ENCODE measurements at regions not wholly inside any gene's neighbourhood (a gene's known extent, or its start where the extent isn't known, plus 50 kb on each side); places are given as distances from the start of the nearest gene placed in this dataset.

DNA sequence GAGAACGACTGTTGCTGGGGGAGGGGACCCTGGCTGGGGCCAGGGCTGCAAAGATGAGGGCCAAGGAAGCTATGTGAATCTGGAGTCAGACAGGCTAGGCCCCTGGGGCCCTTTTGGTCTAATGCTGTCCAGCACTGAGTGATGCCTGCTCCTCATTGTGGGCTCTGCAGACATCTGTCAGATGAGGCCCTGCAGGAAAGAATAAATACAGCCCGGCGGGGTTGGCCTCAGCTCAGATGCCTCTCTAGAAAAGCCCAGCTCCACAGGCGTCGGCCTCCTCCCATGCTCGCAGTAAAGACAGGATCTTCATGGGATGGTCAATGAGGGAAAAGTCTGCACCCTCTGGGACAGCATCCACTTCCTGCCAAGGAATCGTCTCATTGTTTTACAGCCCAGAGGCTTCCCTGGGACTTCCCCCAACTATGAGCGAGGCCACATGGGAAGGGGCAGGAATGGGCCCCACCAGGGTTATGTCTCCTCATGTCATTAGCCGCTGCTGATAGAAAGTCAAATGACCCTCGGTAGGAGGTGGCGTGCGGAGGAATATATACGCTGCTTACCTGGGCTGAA lies 125.8 kb upstream of the GLI2 start:
- H3K4me3 ChIP-seq (ENCODE audit: low read depth, low read length), result no peak overlapping the region
- DNase-seq (ENCODE audit: low read depth), result no peak
- TF ChIP-seq, protein P1, sequence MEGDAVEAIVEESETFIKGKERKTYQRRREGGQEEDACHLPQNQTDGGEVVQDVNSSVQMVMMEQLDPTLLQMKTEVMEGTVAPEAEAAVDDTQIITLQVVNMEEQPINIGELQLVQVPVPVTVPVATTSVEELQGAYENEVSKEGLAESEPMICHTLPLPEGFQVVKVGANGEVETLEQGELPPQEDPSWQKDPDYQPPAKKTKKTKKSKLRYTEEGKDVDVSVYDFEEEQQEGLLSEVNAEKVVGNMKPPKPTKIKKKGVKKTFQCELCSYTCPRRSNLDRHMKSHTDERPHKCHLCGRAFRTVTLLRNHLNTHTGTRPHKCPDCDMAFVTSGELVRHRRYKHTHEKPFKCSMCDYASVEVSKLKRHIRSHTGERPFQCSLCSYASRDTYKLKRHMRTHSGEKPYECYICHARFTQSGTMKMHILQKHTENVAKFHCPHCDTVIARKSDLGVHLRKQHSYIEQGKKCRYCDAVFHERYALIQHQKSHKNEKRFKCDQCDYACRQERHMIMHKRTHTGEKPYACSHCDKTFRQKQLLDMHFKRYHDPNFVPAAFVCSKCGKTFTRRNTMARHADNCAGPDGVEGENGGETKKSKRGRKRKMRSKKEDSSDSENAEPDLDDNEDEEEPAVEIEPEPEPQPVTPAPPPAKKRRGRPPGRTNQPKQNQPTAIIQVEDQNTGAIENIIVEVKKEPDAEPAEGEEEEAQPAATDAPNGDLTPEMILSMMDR (IDR thresholded peaks at IDR 0.05; ENCODE audit: low read depth, low read length, missing control alignments), result no peak

DNA sequence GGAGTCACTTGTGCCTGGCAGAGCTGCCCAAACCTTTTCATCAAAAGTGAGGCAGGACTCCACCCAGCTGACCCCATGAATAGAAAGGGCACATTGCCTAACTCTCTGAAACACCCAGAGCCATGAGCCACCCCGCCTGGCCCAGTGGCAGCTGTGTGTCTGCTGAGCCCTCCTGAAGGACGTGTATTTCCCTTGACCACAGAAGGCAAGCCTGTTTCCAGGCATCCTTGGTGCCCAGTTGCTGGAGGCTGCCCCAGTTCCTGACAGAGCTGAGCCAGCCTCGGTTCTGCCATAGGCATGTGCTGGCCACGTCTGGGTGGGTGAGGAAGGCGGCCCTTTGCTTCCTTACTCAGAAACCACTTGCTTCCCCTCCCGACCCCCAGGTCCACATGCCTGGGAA lies 124.7 kb upstream of the GLI2 start:
- H3K4me3 ChIP-seq (ENCODE audit: low read depth, low read length), result no peak overlapping the region
- TF ChIP-seq, protein P1 (IDR thresholded peaks at IDR 0.05; ENCODE audit: low read depth, low read length, missing control alignments), result no peak
- DNase-seq (ENCODE audit: low read depth), result no peak

DNA sequence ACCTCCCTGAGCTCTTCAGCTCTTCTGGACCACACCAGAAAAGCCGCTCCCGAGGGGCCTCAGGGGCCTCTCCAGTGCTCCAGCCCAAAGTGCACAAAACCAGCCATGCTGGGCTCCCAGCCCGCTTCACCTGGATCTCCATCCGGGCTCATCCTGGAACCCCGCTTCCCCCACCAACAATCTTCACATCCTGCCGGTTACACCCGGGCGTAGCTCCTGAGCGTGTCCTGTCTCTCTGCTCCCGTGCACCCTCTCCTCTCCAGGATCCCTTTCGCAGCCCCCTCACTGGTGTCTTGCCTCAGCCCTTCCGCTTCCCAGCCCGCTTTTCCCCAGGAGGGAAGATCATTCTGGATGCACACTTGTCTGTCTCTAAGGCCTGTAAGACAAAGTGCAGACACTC lies 123.7 kb upstream of the GLI2 start:
- no peak for DNase-seq (ENCODE audit: low read depth)
- TF ChIP-seq, protein P1 (IDR thresholded peaks at IDR 0.05; ENCODE audit: low read depth, low read length, missing control alignments), result no peak
- H3K4me3 ChIP-seq (ENCODE audit: low read depth, low read length), result no peak overlapping the region

DNA sequence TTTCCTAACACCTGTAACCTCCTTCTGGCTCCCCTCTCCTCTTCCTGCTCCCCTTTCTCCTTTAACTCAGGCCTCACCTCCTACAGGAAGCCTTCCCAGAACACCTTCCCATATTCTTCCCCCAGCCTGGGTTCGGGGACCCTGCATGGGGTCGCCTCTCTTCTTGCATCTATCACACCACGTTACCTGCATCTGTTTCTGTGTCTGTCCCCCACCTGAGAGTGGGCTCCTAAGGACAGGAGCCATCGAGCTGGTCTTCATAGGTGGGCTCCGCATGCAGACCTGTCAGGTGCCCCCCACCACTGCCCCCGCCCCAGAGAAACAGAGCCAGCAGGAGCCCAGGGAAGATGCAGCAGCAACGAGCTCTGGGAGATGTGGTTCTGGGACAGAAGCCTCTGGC lies 123.2 kb upstream of the GLI2 start:
- H3K4me3 ChIP-seq (ENCODE audit: low read depth, low read length), result no peak overlapping the region
- DNase-seq (ENCODE audit: low read depth), result no peak
- TF ChIP-seq, protein P1 (IDR thresholded peaks at IDR 0.05; ENCODE audit: low read depth, low read length, missing control alignments), result no peak

DNA sequence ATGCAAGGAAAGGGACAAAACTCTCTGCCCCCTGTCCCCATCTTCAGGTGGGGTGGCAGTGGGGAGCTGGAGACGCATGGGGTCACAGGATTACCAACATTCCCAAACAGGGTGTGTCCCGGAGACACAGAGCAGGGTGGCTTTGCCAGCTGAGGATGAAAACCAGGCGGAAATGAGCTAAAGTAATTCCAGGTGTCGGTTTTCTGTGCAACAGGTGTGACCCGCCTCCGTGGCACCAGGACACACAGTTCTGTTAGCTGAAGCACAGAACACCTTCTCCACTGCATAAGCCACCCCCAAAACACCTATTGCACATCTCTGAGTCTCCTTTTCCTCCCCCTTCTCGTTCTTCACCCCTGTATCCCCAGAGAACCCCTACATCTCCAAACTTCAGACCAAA lies 122.7 kb upstream of the GLI2 start:
- DNase-seq (ENCODE audit: low read depth), result no peak
- H3K4me3 ChIP-seq (ENCODE audit: low read depth, low read length), result no peak overlapping the region
- TF ChIP-seq, protein P1 (IDR thresholded peaks at IDR 0.05; ENCODE audit: low read depth, low read length, missing control alignments), result no peak

DNA sequence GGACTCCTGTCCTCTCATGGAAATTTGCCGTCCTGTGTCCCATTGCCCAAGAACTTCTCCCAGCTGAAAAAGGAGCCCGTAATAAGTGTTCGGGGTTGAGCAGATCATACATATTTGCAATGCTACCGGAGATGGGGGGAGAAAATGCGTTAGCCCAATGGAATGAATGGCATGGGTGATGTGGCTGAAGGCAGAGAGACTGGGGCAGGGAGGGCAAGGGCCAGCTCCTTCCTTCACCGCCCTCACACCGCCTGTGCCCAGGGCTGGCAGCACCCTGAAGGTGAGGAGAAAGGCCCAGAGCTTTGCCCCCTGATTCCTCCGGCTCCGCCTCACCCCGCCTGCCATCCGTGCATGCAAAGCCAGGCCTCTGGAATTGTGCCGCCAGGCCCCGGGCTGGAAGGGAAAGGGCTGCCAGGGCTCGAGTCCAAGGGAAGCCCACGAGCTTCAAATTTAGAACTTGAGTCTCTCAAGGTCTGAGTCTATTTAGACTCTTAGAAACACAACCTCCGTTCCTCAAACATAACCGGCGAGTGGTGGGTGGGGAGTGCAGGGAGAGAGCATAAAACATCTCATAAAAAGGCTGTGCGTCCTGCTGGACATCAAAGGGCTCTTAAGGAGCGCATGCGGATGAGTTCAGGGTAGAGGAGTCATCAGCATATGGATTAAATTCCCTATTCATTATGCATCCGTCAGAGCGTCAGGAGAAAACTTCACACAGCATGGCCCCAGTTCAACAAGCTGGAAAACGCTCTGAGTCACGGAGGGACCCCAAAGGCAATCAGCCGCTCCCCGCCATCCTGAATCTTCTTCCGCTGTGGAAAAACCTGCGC lies 121.7 kb upstream of the GLI2 start:
- TF ChIP-seq, protein P1 (IDR thresholded peaks at IDR 0.05; ENCODE audit: low read depth, low read length, missing control alignments), result no peak
- no peak overlapping the region for H3K4me3 ChIP-seq (ENCODE audit: low read depth, low read length)
- no peak for DNase-seq (ENCODE audit: low read depth)

DNA sequence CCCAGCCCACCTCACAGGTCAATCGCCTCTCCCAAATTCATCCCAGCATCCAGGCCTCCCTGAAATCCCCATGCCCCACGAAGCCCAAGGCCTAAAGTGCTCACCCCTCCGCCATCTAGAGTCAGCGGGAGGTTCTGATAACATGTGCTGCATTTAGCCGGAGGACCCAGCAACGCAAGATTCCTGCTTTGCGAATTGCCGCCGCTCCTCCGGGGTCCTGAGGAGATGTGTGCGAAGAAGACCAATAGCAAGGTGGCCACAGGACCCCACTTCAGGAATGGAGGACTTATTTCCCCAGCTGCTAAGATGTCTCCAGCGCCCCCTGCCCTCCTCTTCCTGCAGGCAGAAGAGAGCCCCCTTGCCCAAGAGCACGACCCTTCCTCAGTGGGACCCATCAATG lies 120.8 kb upstream of the GLI2 start:
- DNase-seq (ENCODE audit: low read depth), result no peak
- TF ChIP-seq, protein P1 (IDR thresholded peaks at IDR 0.05; ENCODE audit: low read depth, low read length, missing control alignments), result no peak
- no peak overlapping the region for H3K4me3 ChIP-seq (ENCODE audit: low read depth, low read length)

Measured in GM12864 (cell line).